ENCODE measurements at regions not wholly inside any gene's neighbourhood (a gene's known extent, or its start where the extent isn't known, plus 50 kb on each side); places are given as distances from the start of the nearest gene placed in this dataset.

- ATAC-seq (no peak), DNase-seq (no peak)
- intact Hi-C loops (cut with micrococcal nuclease) = no loop called here
Measured at GRCh38 chr2:145080426-145080825, 560.5 kb upstream of the ZEB2 start.

- intact Hi-C loops (cut with micrococcal nuclease) = no loop called here
- DNase-seq (no peak), ATAC-seq (no peak)
Measured at GRCh38 chr2:145079641-145080040, 559.7 kb upstream of the ZEB2 start.

GRCh38 chr2:145078923-145079322 lies 559.0 kb upstream of the ZEB2 start:
- no peak for ATAC-seq
- intact Hi-C loops (cut with micrococcal nuclease) = no loop called here

GRCh38 chr2:145076085-145076484 lies 556.2 kb upstream of the ZEB2 start:
- ATAC-seq (no peak), DNase-seq (no peak)
- intact Hi-C loops (cut with micrococcal nuclease) = no loop called here

More at GRCh38 chr2:145078923-145079322, 559.0 kb upstream of the ZEB2 start:
- DNase-seq = no peak

DNA sequence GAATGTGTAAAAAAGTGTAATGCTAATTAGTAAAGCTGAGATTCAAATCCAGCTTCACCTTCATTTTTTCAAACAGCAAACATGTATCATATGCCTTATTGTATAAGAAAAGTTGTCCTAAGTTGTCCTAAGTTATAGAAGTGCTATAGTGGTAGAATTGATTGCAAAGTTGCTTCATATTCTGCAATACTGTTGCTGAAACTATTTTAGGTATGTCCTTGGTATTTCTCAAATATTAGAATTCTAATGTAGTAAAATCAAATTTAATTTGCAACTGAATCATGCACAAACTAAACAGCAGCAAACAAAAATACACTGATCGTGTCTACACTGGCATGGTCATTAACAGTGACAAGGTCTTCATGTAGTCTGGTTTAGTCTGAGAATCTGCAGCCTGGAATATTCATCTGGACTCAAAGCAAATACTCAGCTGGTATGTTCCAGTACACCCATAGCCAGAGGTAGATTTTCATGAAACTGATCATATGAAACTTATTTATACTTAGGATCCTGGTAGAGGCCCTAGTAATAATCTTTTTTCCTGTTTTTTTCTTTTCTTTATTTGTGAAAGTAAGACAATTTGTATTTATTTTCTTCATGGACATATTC lies 555.6 kb upstream of the ZEB2 start:
- DNase-seq = no peak
- no peak for ATAC-seq
- intact Hi-C loops (cut with micrococcal nuclease) = no loop called here

- DNase-seq = no peak
- intact Hi-C loops (cut with micrococcal nuclease) = no loop called here
- no peak for ATAC-seq
Measured at GRCh38 chr2:145070703-145071102, 550.8 kb upstream of the ZEB2 start.

GRCh38 chr2:145068509-145068908 lies 548.6 kb upstream of the ZEB2 start:
- ATAC-seq (no peak), DNase-seq (no peak)
- intact Hi-C loops (cut with micrococcal nuclease) = no loop called here

DNA sequence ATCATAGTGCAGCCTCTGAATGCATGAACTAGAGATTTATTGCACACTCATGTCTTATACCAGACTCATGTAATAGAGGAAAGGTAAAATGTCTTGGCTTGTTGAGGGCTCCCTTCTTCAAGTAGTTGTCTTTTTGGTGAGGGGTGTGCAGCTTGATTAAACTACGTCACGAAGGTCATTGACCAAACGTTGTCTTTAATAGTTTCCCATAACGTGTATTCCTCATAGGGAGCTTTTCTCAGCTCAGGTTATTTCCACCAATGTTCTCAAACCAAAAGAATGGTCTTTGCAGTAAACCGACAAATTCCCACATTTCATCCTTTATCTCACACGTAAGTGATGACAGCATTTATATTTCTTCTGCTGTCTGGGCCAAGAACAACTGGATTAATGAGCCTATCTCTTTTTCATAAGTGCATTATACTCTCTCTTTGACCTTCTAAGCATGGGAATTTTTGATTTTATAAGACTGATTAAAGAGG lies 547.7 kb upstream of the ZEB2 start:
- no peak for ATAC-seq
- DNase-seq = no peak
- intact Hi-C loops (cut with micrococcal nuclease) = no loop called here

DNA sequence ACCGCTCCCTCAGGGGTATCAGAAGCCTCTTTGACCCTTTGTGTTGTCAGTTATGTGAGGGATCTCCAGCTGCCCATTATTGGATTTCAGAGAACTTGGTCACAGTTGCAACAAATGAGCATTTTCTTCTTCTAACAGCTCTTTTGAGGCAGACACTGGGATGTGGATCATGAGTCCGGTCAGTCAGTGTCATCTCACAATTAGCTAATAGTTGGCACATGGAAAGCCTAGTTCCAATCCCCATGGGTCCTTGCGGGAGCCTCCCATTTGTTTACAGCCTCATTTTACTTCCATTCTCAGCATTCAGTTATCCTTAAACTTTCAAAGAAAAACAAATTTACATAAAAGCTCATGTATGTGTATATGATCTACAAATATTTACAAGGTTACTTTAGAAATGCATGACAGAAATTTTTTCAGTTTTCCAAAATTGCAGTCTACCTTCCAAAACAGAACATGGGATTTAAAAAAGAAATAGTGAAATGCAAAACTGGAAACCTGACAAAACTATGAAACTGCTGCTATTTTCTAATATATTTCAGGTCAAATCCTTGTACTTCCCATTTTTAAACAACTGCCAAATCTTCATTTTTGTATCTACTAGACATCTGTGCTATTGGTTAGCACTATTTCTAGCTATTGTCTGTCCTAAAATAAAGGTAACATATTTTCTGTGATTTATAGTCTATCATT lies 547.1 kb upstream of the ZEB2 start:
- intact Hi-C loops (cut with micrococcal nuclease) = no loop called here
- ATAC-seq = peak; percentile 79
- DNase-seq = no peak

DNA sequence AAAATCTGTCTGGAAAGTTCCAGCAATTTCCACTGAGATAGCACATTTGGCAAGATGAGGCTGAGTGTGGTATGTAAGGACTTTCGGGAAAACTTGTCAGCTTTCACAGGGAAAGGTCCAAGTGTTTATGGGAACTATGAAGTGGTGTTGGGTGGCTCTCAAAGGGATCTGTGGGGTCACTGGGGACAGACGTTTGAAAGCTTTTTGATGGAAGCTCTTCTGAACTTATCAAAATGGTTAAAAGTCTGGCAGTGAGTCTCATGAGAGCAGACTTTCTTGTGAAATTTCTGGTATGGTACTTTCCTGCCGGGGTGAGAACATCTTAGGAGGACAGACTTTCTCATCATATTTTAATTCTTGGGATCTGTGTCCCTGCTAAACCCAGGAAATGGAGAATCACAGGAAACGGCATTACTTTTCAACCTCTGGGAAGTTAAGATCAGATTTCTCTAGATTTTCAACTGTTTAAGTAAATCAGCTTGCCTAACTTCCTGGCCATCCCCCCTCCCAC lies 546.3 kb upstream of the ZEB2 start:
- DNase-seq = no peak
- intact Hi-C loops (cut with micrococcal nuclease) = no loop called here

GRCh38 chr2:145065342-145065741 lies 545.4 kb upstream of the ZEB2 start:
- DNase-seq (no peak), ATAC-seq (peak; percentile 18)
- intact Hi-C loops (cut with micrococcal nuclease) = no loop called here

More for the DNA sequence above, 546.3 kb upstream of the ZEB2 start:
- ATAC-seq = peak; percentile 86

- ATAC-seq = no peak
- no peak for DNase-seq
- intact Hi-C loops (cut with micrococcal nuclease) = no loop called here
Measured at GRCh38 chr2:145064511-145064910, 544.6 kb upstream of the ZEB2 start.

- intact Hi-C loops (cut with micrococcal nuclease) = no loop called here
- no peak for DNase-seq
- ATAC-seq = no peak
Measured at GRCh38 chr2:145060876-145061275, 541.0 kb upstream of the ZEB2 start.

GRCh38 chr2:145059914-145060313 lies 540.0 kb upstream of the ZEB2 start:
- intact Hi-C loops (cut with micrococcal nuclease) = no loop called here
- no peak for DNase-seq
- no peak for ATAC-seq

- ATAC-seq = no peak
- intact Hi-C loops (cut with micrococcal nuclease) = no loop called here
- no peak for DNase-seq
Measured at GRCh38 chr2:145059343-145059742, 539.4 kb upstream of the ZEB2 start.

GRCh38 chr2:145058457-145058856 lies 538.5 kb upstream of the ZEB2 start:
- ATAC-seq = no peak
- intact Hi-C loops (cut with micrococcal nuclease) = no loop called here

GRCh38 chr2:145055651-145056050 lies 535.7 kb upstream of the ZEB2 start:
- DNase-seq = no peak
- intact Hi-C loops (cut with micrococcal nuclease) = no loop called here

More at GRCh38 chr2:145058457-145058856, 538.5 kb upstream of the ZEB2 start:
- no peak for DNase-seq

GRCh38 chr2:145050134-145050533 lies 530.2 kb upstream of the ZEB2 start:
- ATAC-seq (no peak), DNase-seq (no peak)
- intact Hi-C loops (cut with micrococcal nuclease) = no loop called here

More at GRCh38 chr2:145055651-145056050, 535.7 kb upstream of the ZEB2 start:
- no peak for ATAC-seq

GRCh38 chr2:145049475-145049874 lies 529.6 kb upstream of the ZEB2 start:
- intact Hi-C loops (cut with micrococcal nuclease) = no loop called here
- ATAC-seq (no peak), DNase-seq (no peak)

DNA sequence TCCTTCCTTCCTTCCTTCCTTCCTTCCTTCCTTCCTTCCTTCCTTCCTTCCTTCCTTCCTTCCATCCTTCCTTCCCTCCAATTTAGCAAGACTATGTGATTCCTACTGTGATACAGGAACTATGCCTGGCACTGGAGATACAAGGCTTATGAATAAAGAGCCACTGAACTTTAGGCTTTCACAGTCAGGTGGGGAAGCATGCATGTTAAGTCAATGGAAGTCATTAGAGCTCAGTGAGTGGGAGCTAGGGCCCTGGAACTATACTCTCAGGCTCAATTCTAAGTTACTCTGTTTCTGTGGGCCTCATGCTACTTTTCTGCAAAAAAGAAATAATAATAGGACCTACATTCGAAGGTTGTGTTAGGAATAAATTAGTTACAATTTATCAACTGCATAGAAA lies 527.6 kb upstream of the ZEB2 start:
- intact Hi-C loops (cut with micrococcal nuclease) = no loop called here
- no peak for ATAC-seq
- DNase-seq = no peak

- no peak for ATAC-seq
- DNase-seq = no peak
- intact Hi-C loops (cut with micrococcal nuclease) = no loop called here
Measured at GRCh38 chr2:145044491-145044890, 524.6 kb upstream of the ZEB2 start.

All from left ventricle myocardium superior (tissue), 1 donor.